22Rv1 (cell line): ENCODE measurements at regions not wholly inside any gene's neighbourhood (a gene's known extent, or its start where the extent isn't known, plus 50 kb on each side); places are given as distances from the start of the nearest gene placed in this dataset.

Experiments
- H3K27ac ChIP-seq: fragments of 450-650 bp; 2 replicates; pipeline ENCODE4 v1.5.1; 2017
- ZFX ChIP-seq: fragments of 450-650 bp; IDR thresholded peaks from 2 replicates; pipeline ENCODE4 v1.6.1; 2017; ENCODE audit warnings: antibody characterized with exemption, borderline replicate concordance
- TF ChIP-seq, protein P1 (sequence below): fragments of 450-650 bp; IDR thresholded peaks from 2 replicates; pipeline ENCODE4 v1.5.1; 2017; ENCODE audit warnings: mild to moderate bottlenecking

DNA sequence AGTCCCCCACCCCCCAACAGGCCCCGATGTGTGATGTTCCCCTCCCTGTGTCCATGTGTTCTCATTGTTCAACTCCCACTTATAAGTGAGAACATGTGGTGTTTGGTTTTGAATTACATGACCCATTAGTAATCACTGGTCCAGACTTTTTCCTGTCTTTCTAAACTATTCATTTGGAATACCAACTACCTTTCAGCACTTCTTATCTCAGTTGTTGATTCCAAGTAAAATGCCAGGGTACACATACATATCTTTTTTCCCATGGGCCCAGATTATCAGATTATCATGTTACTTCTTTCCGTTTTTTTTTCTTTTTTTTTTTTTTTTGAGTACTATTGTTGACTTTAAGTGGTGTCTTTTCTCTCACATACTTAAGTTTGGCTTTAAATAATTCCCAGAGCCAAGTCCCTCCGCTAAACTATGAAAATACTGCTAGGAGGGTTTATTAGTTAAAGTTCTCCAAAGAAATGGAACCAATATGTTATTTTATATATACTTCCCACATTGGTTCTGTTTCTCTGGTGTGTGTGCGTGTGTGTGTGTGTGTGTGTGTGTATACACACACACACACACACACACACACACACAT is 389.3 kb downstream of the IRS1 start:
- H3K27ac ChIP-seq, result no peak overlapping the region
- TF ChIP-seq, protein P1, sequence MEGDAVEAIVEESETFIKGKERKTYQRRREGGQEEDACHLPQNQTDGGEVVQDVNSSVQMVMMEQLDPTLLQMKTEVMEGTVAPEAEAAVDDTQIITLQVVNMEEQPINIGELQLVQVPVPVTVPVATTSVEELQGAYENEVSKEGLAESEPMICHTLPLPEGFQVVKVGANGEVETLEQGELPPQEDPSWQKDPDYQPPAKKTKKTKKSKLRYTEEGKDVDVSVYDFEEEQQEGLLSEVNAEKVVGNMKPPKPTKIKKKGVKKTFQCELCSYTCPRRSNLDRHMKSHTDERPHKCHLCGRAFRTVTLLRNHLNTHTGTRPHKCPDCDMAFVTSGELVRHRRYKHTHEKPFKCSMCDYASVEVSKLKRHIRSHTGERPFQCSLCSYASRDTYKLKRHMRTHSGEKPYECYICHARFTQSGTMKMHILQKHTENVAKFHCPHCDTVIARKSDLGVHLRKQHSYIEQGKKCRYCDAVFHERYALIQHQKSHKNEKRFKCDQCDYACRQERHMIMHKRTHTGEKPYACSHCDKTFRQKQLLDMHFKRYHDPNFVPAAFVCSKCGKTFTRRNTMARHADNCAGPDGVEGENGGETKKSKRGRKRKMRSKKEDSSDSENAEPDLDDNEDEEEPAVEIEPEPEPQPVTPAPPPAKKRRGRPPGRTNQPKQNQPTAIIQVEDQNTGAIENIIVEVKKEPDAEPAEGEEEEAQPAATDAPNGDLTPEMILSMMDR, result no peak
- no peak for TF ChIP-seq ZFX

DNA sequence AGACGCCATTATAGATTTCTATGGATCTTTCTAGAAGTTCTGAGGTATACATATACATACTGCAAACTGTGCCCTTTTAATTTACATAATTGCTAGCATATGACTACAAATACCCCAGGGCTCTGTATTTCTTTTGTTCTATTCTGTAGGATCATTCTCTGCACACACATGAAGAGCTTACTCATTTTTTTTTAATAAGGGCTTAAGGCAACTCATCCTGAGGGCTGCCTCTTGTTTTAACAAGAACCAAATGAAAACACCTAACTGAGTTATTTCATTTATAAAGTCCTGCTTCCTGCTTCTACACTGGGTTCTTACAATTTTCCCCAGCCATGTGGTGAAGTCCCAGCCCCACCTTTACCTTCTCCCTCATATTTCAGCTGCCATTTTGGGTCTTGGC is 390.5 kb downstream of the IRS1 start:
- no peak overlapping the region for H3K27ac ChIP-seq
- TF ChIP-seq, protein P1, result no peak
- no peak for TF ChIP-seq ZFX

DNA sequence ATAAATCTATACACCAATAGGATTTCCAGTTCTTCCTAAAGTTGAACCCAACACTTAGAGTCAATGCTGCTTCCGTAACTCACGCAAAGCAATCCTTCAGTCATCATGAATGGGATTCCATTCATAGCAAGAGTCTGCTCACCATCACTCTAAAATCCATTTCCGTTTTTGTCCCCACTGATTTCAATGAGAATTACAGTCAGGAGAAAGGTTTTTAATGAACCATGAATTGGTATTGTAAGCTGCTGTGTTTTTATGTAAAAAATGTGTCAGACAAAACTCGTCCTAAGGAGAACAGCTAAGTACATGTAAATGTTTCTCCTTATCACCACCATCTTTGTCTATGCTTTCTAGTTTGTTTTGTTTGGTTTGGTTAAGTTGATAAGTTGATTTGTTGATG is 391.5 kb downstream of the IRS1 start:
- no peak overlapping the region for H3K27ac ChIP-seq
- TF ChIP-seq, protein P1, result no peak
- no peak for TF ChIP-seq ZFX

DNA sequence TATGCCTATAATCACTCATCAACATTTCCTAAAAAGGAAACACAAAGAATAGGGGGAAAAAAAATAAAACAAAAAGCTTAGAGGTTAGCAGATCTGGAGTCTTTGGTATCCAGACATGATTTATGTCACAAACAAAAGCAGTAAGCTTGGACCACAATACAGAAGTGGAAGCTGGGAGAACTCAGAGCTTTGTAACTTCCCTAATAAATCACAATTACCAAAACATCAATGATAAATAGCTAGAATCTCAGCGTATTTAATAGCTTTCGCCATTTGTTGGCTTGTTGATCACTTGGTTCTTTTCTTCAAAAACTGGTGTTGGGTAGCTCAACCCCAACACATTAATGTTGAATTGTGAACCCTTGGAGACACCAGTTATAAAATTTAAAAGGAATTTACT is 392.5 kb downstream of the IRS1 start:
- TF ChIP-seq, protein P1, result no peak
- TF ChIP-seq ZFX, result no peak
- no peak overlapping the region for H3K27ac ChIP-seq

DNA sequence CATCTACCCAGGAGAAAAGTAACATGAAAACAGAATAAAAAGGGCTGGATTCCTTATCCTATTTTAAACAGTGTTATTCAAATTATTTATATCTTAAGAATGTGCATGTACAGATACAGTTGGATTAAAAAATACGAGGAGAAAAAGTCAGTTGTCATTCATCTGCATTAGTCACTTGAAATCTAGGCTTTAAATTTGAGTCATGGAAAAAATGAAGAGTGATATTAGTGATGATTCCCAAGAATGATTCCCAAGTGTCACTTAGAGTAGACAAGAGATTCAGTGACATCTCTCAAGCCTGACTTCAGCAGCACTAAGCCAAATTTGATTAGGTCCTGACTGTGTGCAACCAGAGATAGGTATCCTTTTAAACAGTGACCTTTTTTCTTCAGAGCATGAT is 394.2 kb downstream of the IRS1 start:
- H3K27ac ChIP-seq, result no peak overlapping the region
- TF ChIP-seq, protein P1, result no peak
- TF ChIP-seq ZFX, result no peak

DNA sequence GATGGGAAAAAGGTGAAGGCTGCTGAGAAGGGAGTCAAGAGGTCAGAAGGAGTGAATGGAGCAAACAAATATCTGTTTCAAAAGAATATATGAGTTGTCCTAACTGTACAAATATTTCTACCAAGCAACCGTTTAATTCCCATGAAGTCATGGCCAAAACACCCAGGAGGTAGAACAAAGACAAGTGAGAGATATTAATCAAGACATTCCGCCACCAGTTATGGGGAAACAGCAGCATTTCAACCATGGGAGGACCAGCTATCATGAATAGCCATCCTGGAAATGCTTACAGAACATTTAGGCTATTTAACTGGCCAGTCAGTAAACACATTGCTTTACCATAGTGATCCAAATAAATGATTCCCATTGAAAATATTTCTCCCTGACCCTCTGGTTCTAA is 396.3 kb downstream of the IRS1 start:
- TF ChIP-seq, protein P1, result no peak
- no peak for TF ChIP-seq ZFX
- H3K27ac ChIP-seq, result no peak overlapping the region

DNA sequence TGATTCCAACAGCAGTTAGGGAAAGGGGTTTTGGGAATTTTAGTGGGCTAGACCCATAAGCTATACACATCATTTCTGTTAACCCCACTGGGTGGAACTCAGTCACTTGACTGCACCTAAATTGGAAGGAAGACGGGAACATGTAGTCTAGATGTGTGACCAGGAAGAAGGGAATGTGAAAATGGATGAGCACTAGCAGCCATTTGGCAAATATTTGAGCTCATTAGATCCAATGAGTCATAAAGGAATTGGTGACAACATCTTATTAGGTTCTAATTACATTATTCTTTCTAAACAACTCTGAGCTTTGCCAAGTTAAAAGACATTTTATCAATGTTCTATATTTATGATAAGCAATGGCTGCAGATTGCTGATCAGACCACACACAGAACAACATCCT is 400.6 kb downstream of the IRS1 start:
- TF ChIP-seq, protein P1, result no peak
- H3K27ac ChIP-seq, result no peak overlapping the region
